Lung (tissue), 11 donors: ENCODE measurements at regions not wholly inside any gene's neighbourhood (a gene's known extent, or its start where the extent isn't known, plus 50 kb on each side); places are given as distances from the start of the nearest gene placed in this dataset.

Experiments used
- ATAC-seq: fragments of 200-7000 bp; cut with Tn5 transposase; one replicate; pipeline ENCODE4 v1.9.1; 2020; ENCODE audit warnings: moderate number of reproducible peaks; ENCODE audit not compliant: insufficient read depth, low FRiP score
- DNase-seq, 3 donors: peaks; one replicate each; pipeline ENCODE4 v3.0.0-alpha.2; 2013 to 2017
- H3K27ac ChIP-seq, 2 donors: one replicate each; pipeline ENCODE4 v1.5.1; 2013; ENCODE audit warnings: mild to moderate bottlenecking in 2 of 2, moderate library complexity in 2 of 2, control low read depth in 1 of 2, inconsistent platforms in 1 of 2, low read depth in 1 of 2, low read length in 1 of 2
- H3K27me3 ChIP-seq, 3 donors: one replicate each; pipeline ENCODE4 v1.5.1; 2013; ENCODE audit warnings: low read length in 2 of 3; ENCODE audit not compliant: control insufficient read depth in 3 of 3, insufficient read depth in 3 of 3
- H3K36me3 ChIP-seq, 4 donors: one replicate each; pipeline ENCODE4 v1.5.1; 2013; ENCODE audit warnings: low read length in 4 of 4, mild to moderate bottlenecking in 1 of 4, moderate library complexity in 1 of 4; ENCODE audit not compliant: control insufficient read depth in 4 of 4, insufficient read depth in 4 of 4
- H3K4me1 ChIP-seq, 5 donors: one replicate each; pipeline ENCODE4 v1.5.1; 2013; ENCODE audit warnings: low read length in 5 of 5, mild to moderate bottlenecking in 2 of 5, moderate library complexity in 1 of 5; ENCODE audit not compliant: control insufficient read depth in 5 of 5, insufficient read depth in 5 of 5
- H3K4me3 ChIP-seq: one replicate; pipeline ENCODE4 v1.5.1; 2013; ENCODE audit warnings: mild to moderate bottlenecking, control low read depth, moderate library complexity
- H3K9ac ChIP-seq, 2 donors: one replicate each; pipeline ENCODE4 v1.5.1; 2013; ENCODE audit warnings: low read length in 2 of 2, control low read depth in 1 of 2; ENCODE audit not compliant: insufficient read depth in 1 of 2
- H3K9me3 ChIP-seq, 4 donors: one replicate each; pipeline ENCODE4 v1.5.1; 2013; ENCODE audit warnings: low read length in 3 of 4, mild to moderate bottlenecking in 1 of 4, moderate library complexity in 1 of 4; ENCODE audit not compliant: control insufficient read depth in 4 of 4, insufficient read depth in 3 of 4
- WGBS, 2 donors: extraction: QIAGEN DNeasy Blood & Tissue Kit; methylation state at CpG; one replicate each; pipeline ENCODE4 v1.1.7; 2013; 5-methylcytosine and 5-hydroxymethylcytosine counted together
- TF ChIP-seq, protein P1 (sequence below): IDR thresholded peaks from 2 replicates; pipeline ENCODE4 v1.5.1; 2012; ENCODE audit warnings: mild to moderate bottlenecking; ENCODE audit errors: control extremely low read depth, extremely low read depth
- donor health status: control.
- donor health status: control.
- donor health status: Bipolar disorder and iron deficiency.
- donor health status: healthy.
- donor health status: DM: yes; HTN: yes; CAD: no.

DNA sequence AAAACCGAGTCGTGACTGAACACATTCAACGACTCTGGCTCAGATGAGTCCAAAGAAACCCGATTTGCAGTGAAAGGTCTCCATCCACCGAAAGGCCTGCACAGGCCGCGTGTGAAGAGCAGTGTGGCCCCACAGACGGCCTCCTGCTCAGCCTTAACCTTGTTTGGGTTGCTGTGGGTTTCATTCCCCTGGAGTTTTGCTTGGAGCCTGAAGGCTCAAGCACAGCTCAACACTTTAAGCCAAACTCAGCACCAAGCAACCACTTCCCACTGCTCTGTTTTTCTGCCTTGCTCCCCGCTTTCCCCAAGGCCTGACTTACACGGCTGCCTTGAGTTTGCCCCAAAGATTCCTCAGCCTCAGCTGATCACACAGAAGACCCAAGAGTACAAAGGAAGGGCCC lies 398.2 kb upstream of the NFE2L3 start:
- H3K9me3 ChIP-seq, result no peaks in the 10 kb centered on the region
- no peak overlapping the region for H3K4me3 ChIP-seq
- ATAC-seq (no peak), DNase-seq (no peak)
- no peaks in the 10 kb centered on the region for H3K36me3 ChIP-seq
- no peak overlapping the region for H3K9ac ChIP-seq
- TF ChIP-seq, protein P1, sequence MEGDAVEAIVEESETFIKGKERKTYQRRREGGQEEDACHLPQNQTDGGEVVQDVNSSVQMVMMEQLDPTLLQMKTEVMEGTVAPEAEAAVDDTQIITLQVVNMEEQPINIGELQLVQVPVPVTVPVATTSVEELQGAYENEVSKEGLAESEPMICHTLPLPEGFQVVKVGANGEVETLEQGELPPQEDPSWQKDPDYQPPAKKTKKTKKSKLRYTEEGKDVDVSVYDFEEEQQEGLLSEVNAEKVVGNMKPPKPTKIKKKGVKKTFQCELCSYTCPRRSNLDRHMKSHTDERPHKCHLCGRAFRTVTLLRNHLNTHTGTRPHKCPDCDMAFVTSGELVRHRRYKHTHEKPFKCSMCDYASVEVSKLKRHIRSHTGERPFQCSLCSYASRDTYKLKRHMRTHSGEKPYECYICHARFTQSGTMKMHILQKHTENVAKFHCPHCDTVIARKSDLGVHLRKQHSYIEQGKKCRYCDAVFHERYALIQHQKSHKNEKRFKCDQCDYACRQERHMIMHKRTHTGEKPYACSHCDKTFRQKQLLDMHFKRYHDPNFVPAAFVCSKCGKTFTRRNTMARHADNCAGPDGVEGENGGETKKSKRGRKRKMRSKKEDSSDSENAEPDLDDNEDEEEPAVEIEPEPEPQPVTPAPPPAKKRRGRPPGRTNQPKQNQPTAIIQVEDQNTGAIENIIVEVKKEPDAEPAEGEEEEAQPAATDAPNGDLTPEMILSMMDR, result no peak
- 89 to 93% methylated on average over 10 of the region's 10 CpGs for WGBS, 2 donors
- H3K27me3 ChIP-seq, result no peaks in the 10 kb centered on the region
- peaks cover 0 to 48% (median 18%) of the 10 kb centered on the region in 5 donors for H3K4me1 ChIP-seq
- peak overlapping the region in 1 of 2 donors; percentile 13 for H3K27ac ChIP-seq

DNA sequence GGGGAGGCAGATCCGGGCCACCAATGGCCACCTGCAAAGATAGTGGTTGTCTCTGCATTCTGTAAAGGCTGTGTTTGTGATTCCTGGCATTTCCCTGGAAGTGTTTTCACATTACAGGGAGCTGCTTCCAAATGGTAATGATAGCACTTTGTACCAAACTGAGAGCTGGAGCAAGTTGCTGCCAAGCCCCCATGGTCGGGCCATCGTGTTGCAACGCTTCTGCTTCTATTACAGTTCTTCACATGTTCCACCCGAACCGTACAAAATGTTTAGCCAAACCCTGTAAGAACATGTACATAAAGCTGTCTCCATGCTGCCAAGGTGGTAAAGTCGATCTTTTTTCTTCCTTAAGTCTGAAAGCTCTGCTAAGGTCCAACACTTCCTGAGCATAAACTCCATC lies 397.7 kb upstream of the NFE2L3 start:
- 83 to 89% methylated on average over 7 of the region's 7 CpGs for WGBS, 2 donors
- Histone ChIP-seq H3K9me3 (no peaks in the 10 kb centered on the region), H3K4me1 (peaks cover 0 to 48% (median 18%) of the 10 kb centered on the region in 5 donors), H3K27ac (no peak overlapping the region), H3K27me3 (no peaks in the 10 kb centered on the region), H3K9ac (no peak overlapping the region), H3K36me3 (no peaks in the 10 kb centered on the region), H3K4me3 (no peak overlapping the region)
- TF ChIP-seq, protein P1, result no peak
- DNase-seq (peak in 2 of 3 donors; percentile 37 to 51), ATAC-seq (no peak)

DNA sequence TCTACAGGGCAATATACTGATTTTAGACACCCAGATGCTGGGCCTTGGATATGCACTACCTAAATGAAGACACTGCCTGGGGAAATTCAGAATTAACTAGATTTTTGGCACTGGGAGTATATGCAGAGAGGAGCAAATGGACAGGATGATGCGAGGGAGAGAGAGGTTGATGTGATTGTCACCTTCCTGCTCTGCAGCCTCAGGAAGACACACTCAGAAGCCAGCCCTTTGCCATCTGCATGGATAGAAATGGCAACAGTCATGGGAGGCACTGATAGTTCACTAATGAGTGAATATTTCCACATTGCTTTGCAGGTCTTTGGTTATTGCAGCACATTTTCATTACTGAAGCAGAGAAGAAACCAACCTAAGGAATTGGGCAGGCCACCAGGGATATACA lies 397.2 kb upstream of the NFE2L3 start:
- H3K9me3 ChIP-seq, result no peaks in the 10 kb centered on the region
- ATAC-seq (no peak), DNase-seq (no peak)
- no peak overlapping the region for H3K9ac ChIP-seq
- peaks cover 0 to 48% (median 18%) of the 10 kb centered on the region in 5 donors for H3K4me1 ChIP-seq
- no peak overlapping the region for H3K27ac ChIP-seq
- H3K36me3 ChIP-seq, result no peaks in the 10 kb centered on the region
- no peak overlapping the region for H3K4me3 ChIP-seq
- TF ChIP-seq, protein P1, result no peak
- WGBS, 2 donors, result 95% methylated on average over 1 of the region's 1 CpG
- no peaks in the 10 kb centered on the region for H3K27me3 ChIP-seq

DNA sequence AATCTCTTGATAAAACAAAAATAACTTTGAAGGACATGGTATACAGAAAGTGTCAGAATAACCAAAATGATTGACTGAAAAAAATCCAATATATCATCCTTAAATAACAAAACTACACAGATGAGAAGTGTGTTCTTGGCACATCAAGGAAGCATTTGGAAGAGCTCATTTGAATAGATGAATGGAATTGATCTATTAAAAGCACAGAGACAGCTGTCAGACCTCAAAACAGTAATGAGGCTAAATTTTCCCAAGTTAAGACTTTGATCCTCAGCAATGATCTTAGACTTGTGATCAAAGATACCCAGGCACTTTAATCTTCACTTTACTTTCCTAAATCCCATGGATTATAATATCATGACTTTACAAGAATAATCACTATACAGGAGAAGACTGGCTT lies 395.4 kb upstream of the NFE2L3 start:
- Histone ChIP-seq H3K4me1 (peaks cover 0 to 34% (median 9%) of the 10 kb centered on the region in 5 donors), H3K9me3 (no peaks in the 10 kb centered on the region), H3K27me3 (no peaks in the 10 kb centered on the region), H3K9ac (no peak overlapping the region), H3K27ac (no peak overlapping the region), H3K36me3 (no peaks in the 10 kb centered on the region), H3K4me3 (no peak overlapping the region)
- TF ChIP-seq, protein P1, result no peak
- DNase-seq (no peak), ATAC-seq (no peak)
